ENCODE measurements at regions not wholly inside any gene's neighbourhood (a gene's known extent, or its start where the extent isn't known, plus 50 kb on each side); places are given as distances from the start of the nearest gene placed in this dataset.

- H3K27ac ChIP-seq (ENCODE audit: low read depth in 2 of 2, low read length in 2 of 2): no peak overlapping the region
- H3K4me3 ChIP-seq (ENCODE audit: low read length in 3 of 3): no peak overlapping the region
- FAIRE-seq (no peak), DNase-seq (peak in 1 of 5 donors; percentile 11)
- H3K9ac ChIP-seq (ENCODE audit: low read length in 3 of 3): no peak overlapping the region
- intact Hi-C loops (cut with DNase I): no loop called here
- no peaks in the 10 kb centered on the region for H3K27me3 ChIP-seq (ENCODE audit: control insufficient read depth, insufficient read depth, low read length)
- TF ChIP-seq, protein P1, sequence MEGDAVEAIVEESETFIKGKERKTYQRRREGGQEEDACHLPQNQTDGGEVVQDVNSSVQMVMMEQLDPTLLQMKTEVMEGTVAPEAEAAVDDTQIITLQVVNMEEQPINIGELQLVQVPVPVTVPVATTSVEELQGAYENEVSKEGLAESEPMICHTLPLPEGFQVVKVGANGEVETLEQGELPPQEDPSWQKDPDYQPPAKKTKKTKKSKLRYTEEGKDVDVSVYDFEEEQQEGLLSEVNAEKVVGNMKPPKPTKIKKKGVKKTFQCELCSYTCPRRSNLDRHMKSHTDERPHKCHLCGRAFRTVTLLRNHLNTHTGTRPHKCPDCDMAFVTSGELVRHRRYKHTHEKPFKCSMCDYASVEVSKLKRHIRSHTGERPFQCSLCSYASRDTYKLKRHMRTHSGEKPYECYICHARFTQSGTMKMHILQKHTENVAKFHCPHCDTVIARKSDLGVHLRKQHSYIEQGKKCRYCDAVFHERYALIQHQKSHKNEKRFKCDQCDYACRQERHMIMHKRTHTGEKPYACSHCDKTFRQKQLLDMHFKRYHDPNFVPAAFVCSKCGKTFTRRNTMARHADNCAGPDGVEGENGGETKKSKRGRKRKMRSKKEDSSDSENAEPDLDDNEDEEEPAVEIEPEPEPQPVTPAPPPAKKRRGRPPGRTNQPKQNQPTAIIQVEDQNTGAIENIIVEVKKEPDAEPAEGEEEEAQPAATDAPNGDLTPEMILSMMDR (IDR thresholded peaks at IDR 0.05; ENCODE audit: borderline replicate concordance, extremely low read depth, insufficient read depth): no peak
- H3K36me3 ChIP-seq (ENCODE audit: control insufficient read depth in 2 of 3, insufficient read depth in 3 of 3, low read length in 3 of 3): no peaks in the 10 kb centered on the region
- no peaks in the 10 kb centered on the region for H3K9me3 ChIP-seq (ENCODE audit: control insufficient read depth in 2 of 3, insufficient read depth in 1 of 3, low read length in 3 of 3)
- H3K4me1 ChIP-seq (ENCODE audit: control insufficient read depth in 2 of 3, insufficient read depth in 2 of 3, low read depth in 1 of 3, low read length in 3 of 3): no peaks in the 10 kb centered on the region
Measured at GRCh38 chr21:16891821-16892220, 621.0 kb upstream of the CXADR start.

DNA sequence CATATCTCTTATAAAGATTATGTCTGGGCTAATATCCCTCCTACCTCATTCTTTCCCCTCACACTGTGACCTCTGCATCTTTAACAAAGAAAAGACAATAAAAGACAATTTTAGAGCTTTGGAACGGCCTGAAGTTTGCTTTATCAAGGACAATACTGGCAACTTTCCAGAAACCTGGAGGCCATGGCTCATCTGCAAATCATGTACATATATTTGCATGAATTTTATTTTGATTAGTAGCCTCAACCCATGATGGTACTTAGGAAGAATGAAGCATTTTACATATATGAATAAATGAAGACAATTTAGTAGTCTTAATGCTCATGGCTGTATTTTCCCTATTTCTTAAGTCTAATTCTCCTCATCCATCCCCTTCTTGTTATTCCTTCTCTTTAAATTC, 612.2 kb upstream of the CXADR start:
- intact Hi-C loops (cut with DNase I): no loop called here
- H3K9ac ChIP-seq (ENCODE audit: low read length in 3 of 3): no peak overlapping the region
- H3K27ac ChIP-seq (ENCODE audit: low read depth in 2 of 2, low read length in 2 of 2): no peak overlapping the region
- no peaks in the 10 kb centered on the region for H3K9me3 ChIP-seq (ENCODE audit: control insufficient read depth in 2 of 3, insufficient read depth in 1 of 3, low read length in 3 of 3)
- TF ChIP-seq, protein P1 (IDR thresholded peaks at IDR 0.05; ENCODE audit: borderline replicate concordance, extremely low read depth, insufficient read depth): no peak
- DNase-seq: no peak
- H3K4me3 ChIP-seq (ENCODE audit: low read length in 3 of 3): no peak overlapping the region
- H3K4me1 ChIP-seq (ENCODE audit: control insufficient read depth in 2 of 3, insufficient read depth in 2 of 3, low read depth in 1 of 3, low read length in 3 of 3): no peaks in the 10 kb centered on the region
- no peaks in the 10 kb centered on the region for H3K27me3 ChIP-seq (ENCODE audit: control insufficient read depth, insufficient read depth, low read length)
- no peak for FAIRE-seq
- no peaks in the 10 kb centered on the region for H3K36me3 ChIP-seq (ENCODE audit: control insufficient read depth in 2 of 3, insufficient read depth in 3 of 3, low read length in 3 of 3)

GRCh38 chr21:16908077-16908476, 604.8 kb upstream of the CXADR start:
- TF ChIP-seq, protein P1 (IDR thresholded peaks at IDR 0.05; ENCODE audit: borderline replicate concordance, extremely low read depth, insufficient read depth): no peak
- Histone ChIP-seq H3K9ac (ENCODE audit: low read length in 3 of 3) (no peak overlapping the region), H3K27me3 (ENCODE audit: control insufficient read depth, insufficient read depth, low read length) (no peaks in the 10 kb centered on the region), H3K4me3 (ENCODE audit: low read length in 3 of 3) (no peak overlapping the region), H3K9me3 (ENCODE audit: control insufficient read depth in 2 of 3, insufficient read depth in 1 of 3, low read length in 3 of 3) (no peaks in the 10 kb centered on the region), H3K27ac (ENCODE audit: low read depth in 2 of 2, low read length in 2 of 2) (no peak overlapping the region), H3K36me3 (ENCODE audit: control insufficient read depth in 2 of 3, insufficient read depth in 3 of 3, low read length in 3 of 3) (no peaks in the 10 kb centered on the region), H3K4me1 (ENCODE audit: control insufficient read depth in 2 of 3, insufficient read depth in 2 of 3, low read depth in 1 of 3, low read length in 3 of 3) (no peaks in the 10 kb centered on the region)
- intact Hi-C loops (cut with DNase I): no loop called here
- peak; percentile 44 for FAIRE-seq
- DNase-seq: peak in 1 of 5 donors; percentile 5
